ENCODE measurements at regions not wholly inside any gene's neighbourhood (a gene's known extent, or its start where the extent isn't known, plus 50 kb on each side); places are given as distances from the start of the nearest gene placed in this dataset.

GRCh38 chr3:99332276-99332675 is 306.1 kb upstream of the COL8A1 start:
- TF ChIP-seq CTCF (IDR thresholded peaks at IDR 0.05; ENCODE audit: low read depth, low read length, missing control alignments), result no peak
- Histone ChIP-seq H3K27me3 (replicated peaks) (no peaks in the 10 kb centered on the region), H3K27ac (no peak overlapping the region), H3K4me3 (ENCODE audit: low read depth, low read length) (no peak overlapping the region), H3K36me3 (replicated peaks) (no peaks in the 10 kb centered on the region)
- in situ Hi-C loops (cut with HindIII; ENCODE audit: low pct_ligation_motif_present, low sequenced_read_pairs), result no loop called here
- DNase-seq, result no peak

- peak; percentile 16 for DNase-seq
- H3K27me3 ChIP-seq (replicated peaks), result no peaks in the 10 kb centered on the region
- no peaks in the 10 kb centered on the region for H3K36me3 ChIP-seq (replicated peaks)
- no peak for TF ChIP-seq CTCF (IDR thresholded peaks at IDR 0.05; ENCODE audit: low read depth, low read length, missing control alignments)
- H3K27ac ChIP-seq, result no peak overlapping the region
- in situ Hi-C loops (cut with HindIII; ENCODE audit: low pct_ligation_motif_present, low sequenced_read_pairs), result no loop called here
- no peak overlapping the region for H3K4me3 ChIP-seq (ENCODE audit: low read depth, low read length)
These were observed 307.4 kb upstream of the COL8A1 start for GRCh38 chr3:99330924-99331532.

- DNase-seq, result peak; percentile 49
- no peaks in the 10 kb centered on the region for H3K36me3 ChIP-seq (replicated peaks)
- TF ChIP-seq CTCF (IDR thresholded peaks at IDR 0.05; ENCODE audit: low read depth, low read length, missing control alignments), result no peak
These were observed 308.1 kb upstream of the COL8A1 start for GRCh38 chr3:99330281-99330680.

GRCh38 chr3:99325402-99325801 is 313.0 kb upstream of the COL8A1 start:
- Histone ChIP-seq H3K36me3 (replicated peaks) (no peaks in the 10 kb centered on the region), H3K27ac (no peak overlapping the region), H3K27me3 (replicated peaks) (no peaks in the 10 kb centered on the region), H3K4me3 (ENCODE audit: low read depth, low read length) (no peak overlapping the region)
- no peak for DNase-seq
- in situ Hi-C loops (cut with HindIII; ENCODE audit: low pct_ligation_motif_present, low sequenced_read_pairs), result no loop called here
- no peak for TF ChIP-seq CTCF (IDR thresholded peaks at IDR 0.05; ENCODE audit: low read depth, low read length, missing control alignments)

More at GRCh38 chr3:99330281-99330680, 308.1 kb upstream of the COL8A1 start:
- Histone ChIP-seq H3K27me3 (replicated peaks) (no peaks in the 10 kb centered on the region), H3K27ac (peak overlapping the region; percentile 29), H3K4me3 (ENCODE audit: low read depth, low read length) (no peak overlapping the region)
- in situ Hi-C loops (cut with HindIII; ENCODE audit: low pct_ligation_motif_present, low sequenced_read_pairs), result no loop called here

GRCh38 chr3:99324636-99325203 is 313.7 kb upstream of the COL8A1 start:
- H3K36me3 ChIP-seq (replicated peaks), result no peaks in the 10 kb centered on the region
- TF ChIP-seq CTCF (IDR thresholded peaks at IDR 0.05; ENCODE audit: low read depth, low read length, missing control alignments), result no peak
- H3K27ac ChIP-seq, result no peak overlapping the region
- no peak for DNase-seq
- in situ Hi-C loops (cut with HindIII; ENCODE audit: low pct_ligation_motif_present, low sequenced_read_pairs), result no loop called here
- no peaks in the 10 kb centered on the region for H3K27me3 ChIP-seq (replicated peaks)
- no peak overlapping the region for H3K4me3 ChIP-seq (ENCODE audit: low read depth, low read length)

GRCh38 chr3:99323940-99324339 is 314.5 kb upstream of the COL8A1 start:
- Histone ChIP-seq H3K36me3 (replicated peaks) (no peaks in the 10 kb centered on the region), H3K27ac (no peak overlapping the region), H3K27me3 (replicated peaks) (no peaks in the 10 kb centered on the region), H3K4me3 (ENCODE audit: low read depth, low read length) (no peak overlapping the region)
- in situ Hi-C loops (cut with HindIII; ENCODE audit: low pct_ligation_motif_present, low sequenced_read_pairs), result no loop called here
- TF ChIP-seq CTCF (IDR thresholded peaks at IDR 0.05; ENCODE audit: low read depth, low read length, missing control alignments), result no peak
- no peak for DNase-seq
